ENCODE measurements at regions not wholly inside any gene's neighbourhood (a gene's known extent, or its start where the extent isn't known, plus 50 kb on each side); places are given as distances from the start of the nearest gene placed in this dataset.
"Not testable (repeated sequence)": the region's sequence is repeated elsewhere in the genome, so short reads cannot be mapped to it uniquely, and the experiment has no call there.

- no peaks in the 10 kb centered on the region for H3K79me2 ChIP-seq (ENCODE audit: low read length)
- H2AFZ ChIP-seq (ENCODE audit: low read depth, low read length): no peak overlapping the region
- no peaks in the 10 kb centered on the region for H3K4me1 ChIP-seq (ENCODE audit: low read length)
- H3K4me2 ChIP-seq (ENCODE audit: low read length): no peak overlapping the region
- no peak overlapping the region for H3K27ac ChIP-seq (ENCODE audit: low read length)
- H3K9me3 ChIP-seq (ENCODE audit: insufficient read depth, low read length): no peaks in the 10 kb centered on the region
- no peak overlapping the region for H3K9ac ChIP-seq (ENCODE audit: low read length)
- no peak overlapping the region for H3K4me3 ChIP-seq (ENCODE audit: low read length)
- no peaks in the 10 kb centered on the region for H3K27me3 ChIP-seq (ENCODE audit: low read depth, low read length)
- H3K36me3 ChIP-seq (replicated peaks; ENCODE audit: low read depth, low read length): no peaks in the 10 kb centered on the region
- H4K20me1 ChIP-seq (ENCODE audit: insufficient read depth, low read length): no peaks in the 10 kb centered on the region
- TF ChIP-seq CTCF (IDR thresholded peaks at IDR 0.05; ENCODE audit: low read depth, low read length): no peak
Measured at GRCh38 chr3:153221748-153222162, 59.7 kb downstream of the RAP2B start.

GRCh38 chr3:153226877-153227276 is 64.9 kb downstream of the RAP2B start:
- H3K4me3 ChIP-seq (ENCODE audit: low read length); H3K27me3 ChIP-seq (ENCODE audit: low read depth, low read length); H3K9ac ChIP-seq (ENCODE audit: low read length); H4K20me1 ChIP-seq (ENCODE audit: insufficient read depth, low read length); H3K79me2 ChIP-seq (ENCODE audit: low read length); H3K9me3 ChIP-seq (ENCODE audit: insufficient read depth, low read length); H3K4me2 ChIP-seq (ENCODE audit: low read length); H3K27ac ChIP-seq (ENCODE audit: low read length); H3K36me3 ChIP-seq (replicated peaks; ENCODE audit: low read depth, low read length); H2AFZ ChIP-seq (ENCODE audit: low read depth, low read length); H3K4me1 ChIP-seq (ENCODE audit: low read length): not testable (repeated sequence)

DNA sequence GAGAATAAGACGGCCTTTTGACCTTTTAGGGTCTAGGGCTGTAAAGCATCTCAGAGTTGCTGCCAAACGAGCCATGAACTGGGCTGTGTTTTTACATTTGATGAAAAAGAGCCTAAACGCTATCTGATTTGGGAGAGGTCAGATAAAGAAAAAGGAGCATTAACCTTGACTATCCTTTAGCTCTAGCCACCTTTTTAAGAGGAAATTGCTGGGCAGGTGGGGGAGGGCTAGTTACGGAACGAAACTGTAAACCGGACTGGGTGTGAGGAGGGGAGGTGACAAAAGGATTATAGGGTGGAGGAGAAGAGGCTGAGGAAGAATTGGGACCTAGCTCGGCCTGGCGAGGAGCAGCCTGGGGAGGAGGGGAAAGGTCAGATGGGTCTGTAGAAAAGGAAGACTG is 68.4 kb downstream of the RAP2B start:
- not testable (repeated sequence) for H3K27me3 ChIP-seq (ENCODE audit: low read depth, low read length); H3K4me2 ChIP-seq (ENCODE audit: low read length); H3K79me2 ChIP-seq (ENCODE audit: low read length); H3K4me1 ChIP-seq (ENCODE audit: low read length); H3K4me3 ChIP-seq (ENCODE audit: low read length); H3K36me3 ChIP-seq (replicated peaks; ENCODE audit: low read depth, low read length); H3K9me3 ChIP-seq (ENCODE audit: insufficient read depth, low read length); H3K27ac ChIP-seq (ENCODE audit: low read length); H4K20me1 ChIP-seq (ENCODE audit: insufficient read depth, low read length); H2AFZ ChIP-seq (ENCODE audit: low read depth, low read length); H3K9ac ChIP-seq (ENCODE audit: low read length)

DNA sequence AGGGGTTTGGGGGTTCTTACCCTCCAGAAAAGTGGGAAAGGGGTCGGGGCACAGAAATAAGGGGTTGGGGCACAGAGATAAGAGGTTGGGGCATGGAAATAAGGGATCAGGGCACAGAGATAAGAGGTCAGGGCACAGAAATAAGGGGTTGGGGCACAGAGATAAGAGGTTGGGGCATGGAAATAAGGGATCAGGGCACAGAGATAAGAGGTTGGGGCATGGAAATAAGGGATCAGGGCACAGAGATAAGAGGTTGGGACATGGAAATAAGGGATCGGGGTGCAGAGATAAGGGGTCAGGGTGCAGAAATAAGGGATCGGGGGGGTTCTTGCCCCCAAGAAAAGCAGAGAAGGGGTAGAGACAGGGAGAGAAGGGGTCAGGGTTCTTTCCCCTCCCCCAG is 69.2 kb downstream of the RAP2B start:
- not testable (repeated sequence) for H3K27me3 ChIP-seq (ENCODE audit: low read depth, low read length); H3K27ac ChIP-seq (ENCODE audit: low read length); H3K9ac ChIP-seq (ENCODE audit: low read length); H3K4me2 ChIP-seq (ENCODE audit: low read length); H4K20me1 ChIP-seq (ENCODE audit: insufficient read depth, low read length); H3K4me1 ChIP-seq (ENCODE audit: low read length); H3K9me3 ChIP-seq (ENCODE audit: insufficient read depth, low read length); H3K4me3 ChIP-seq (ENCODE audit: low read length); H3K36me3 ChIP-seq (replicated peaks; ENCODE audit: low read depth, low read length); H3K79me2 ChIP-seq (ENCODE audit: low read length); H2AFZ ChIP-seq (ENCODE audit: low read depth, low read length)

DNA sequence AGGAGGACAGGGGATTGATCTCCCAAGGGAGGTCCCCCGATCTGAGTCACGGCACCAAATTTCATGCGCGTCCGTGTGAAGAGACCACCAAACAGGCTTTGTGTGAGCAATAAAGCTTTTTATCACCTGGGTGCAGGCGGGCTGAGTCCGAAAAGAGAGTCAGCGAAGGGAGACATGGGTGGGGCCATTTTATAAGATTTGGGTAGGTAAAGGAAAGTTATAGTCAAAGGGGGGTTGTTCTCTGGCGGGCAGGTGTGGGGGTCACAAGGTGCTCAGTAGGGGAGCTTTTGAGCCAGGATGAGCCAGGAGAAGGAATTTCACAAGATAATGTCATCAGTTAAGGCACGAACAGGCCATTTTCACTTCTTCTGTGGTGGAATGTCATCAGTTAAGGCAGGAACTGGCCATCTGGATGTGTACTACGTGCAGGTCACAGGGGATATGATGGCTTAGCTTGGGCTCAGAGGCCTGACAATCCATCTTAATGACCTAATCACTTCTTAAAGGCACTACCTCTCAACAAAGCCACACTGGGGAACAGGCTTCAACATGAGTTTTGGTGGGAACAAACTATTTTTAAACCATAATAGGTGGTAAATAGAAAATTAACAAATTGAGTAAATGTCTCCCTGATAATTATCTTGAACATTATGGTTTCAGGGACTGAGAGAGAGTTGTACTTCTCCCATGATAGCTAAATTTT is 70.2 kb downstream of the RAP2B start:
- not testable (repeated sequence) for H3K4me2 ChIP-seq (ENCODE audit: low read length)

DNA sequence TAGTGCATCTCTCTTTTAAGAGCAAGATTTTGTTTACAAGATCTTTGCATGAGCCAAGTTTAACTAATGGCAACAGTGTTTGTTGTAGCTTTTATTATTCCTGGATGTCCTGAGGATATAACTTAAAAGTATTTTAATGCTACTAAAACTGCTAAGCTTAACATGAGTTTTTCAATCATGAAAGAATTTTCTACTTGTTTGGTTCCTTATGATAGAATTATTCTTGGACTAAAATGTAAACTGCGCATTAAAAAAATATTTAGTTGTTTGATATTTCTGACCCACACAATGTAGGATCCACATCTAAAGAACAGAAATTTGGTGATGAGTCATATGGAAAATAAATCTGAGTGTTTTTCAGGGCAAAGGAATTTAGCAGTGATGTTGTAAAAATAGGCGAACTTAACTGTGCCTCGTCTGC is 70.8 kb downstream of the RAP2B start:
- Histone ChIP-seq H3K27me3 (ENCODE audit: low read depth, low read length) (no peaks in the 10 kb centered on the region), H3K4me1 (ENCODE audit: low read length) (no peaks in the 10 kb centered on the region), H3K4me3 (ENCODE audit: low read length) (no peak overlapping the region), H4K20me1 (ENCODE audit: insufficient read depth, low read length) (no peaks in the 10 kb centered on the region), H3K27ac (ENCODE audit: low read length) (no peak overlapping the region), H3K79me2 (ENCODE audit: low read length) (no peaks in the 10 kb centered on the region), H2AFZ (ENCODE audit: low read depth, low read length) (no peak overlapping the region), H3K9ac (ENCODE audit: low read length) (no peak overlapping the region), H3K4me2 (ENCODE audit: low read length) (no peak overlapping the region), H3K36me3 (replicated peaks; ENCODE audit: low read depth, low read length) (no peaks in the 10 kb centered on the region), H3K9me3 (ENCODE audit: insufficient read depth, low read length) (no peaks in the 10 kb centered on the region)
- TF ChIP-seq EZH2phosphoT487 (IDR thresholded peaks at IDR 0.05; ENCODE audit: low read depth): no peak
- TF ChIP-seq CTCF (IDR thresholded peaks at IDR 0.05; ENCODE audit: low read depth, low read length): no peak

More for the DNA sequence above, 70.2 kb downstream of the RAP2B start:
- not testable (repeated sequence) for H3K36me3 ChIP-seq (replicated peaks; ENCODE audit: low read depth, low read length); H3K4me3 ChIP-seq (ENCODE audit: low read length); H3K27ac ChIP-seq (ENCODE audit: low read length); H4K20me1 ChIP-seq (ENCODE audit: insufficient read depth, low read length); H3K27me3 ChIP-seq (ENCODE audit: low read depth, low read length); H3K4me1 ChIP-seq (ENCODE audit: low read length); H3K79me2 ChIP-seq (ENCODE audit: low read length); H2AFZ ChIP-seq (ENCODE audit: low read depth, low read length); H3K9me3 ChIP-seq (ENCODE audit: insufficient read depth, low read length); H3K9ac ChIP-seq (ENCODE audit: low read length)
